Smooth muscle cell (in vitro differentiated cells): ENCODE measurements at regions not wholly inside any gene's neighbourhood (a gene's known extent, or its start where the extent isn't known, plus 50 kb on each side); places are given as distances from the start of the nearest gene placed in this dataset.

Experiments
- DNase-seq: peaks from one replicate; lab custom pipeline; 2025; ENCODE audit not compliant: unreplicated experiment; lab: John Stamatoyannopoulos, UW
- H2AFZ ChIP-seq: fragments of 200-600 bp; sonication (generic); 2 replicates; pipeline ENCODE4 v1.6.0; 2016; ENCODE audit warnings: antibody characterized with exemption, low read depth, mild to moderate bottlenecking
- H3F3A ChIP-seq: fragments of 200-600 bp; sonication (generic); 2 replicates; pipeline ENCODE4 v1.6.0; 2017; ENCODE audit warnings: antibody characterized with exemption, low read depth
- H3K27ac ChIP-seq: fragments of 200-600 bp; sonication (generic); 2 replicates; pipeline ENCODE4 v1.5.1; 2016; ENCODE audit warnings: low read depth, mild to moderate bottlenecking
- H3K27me3 ChIP-seq: fragments of 200-600 bp; sonication (generic); 2 replicates; pipeline ENCODE4 v1.6.1; 2016; ENCODE audit warnings: low read depth, mild to moderate bottlenecking
- H3K36me3 ChIP-seq: fragments of 200-600 bp; sonication (generic); 2 replicates; pipeline ENCODE4 v1.5.1; 2016; ENCODE audit warnings: low read depth
- H3K4me1 ChIP-seq: fragments of 200-600 bp; sonication (generic); 2 replicates; pipeline ENCODE4 v1.5.1; 2016; ENCODE audit warnings: low read depth
- H3K4me2 ChIP-seq: fragments of 200-600 bp; sonication (generic); 2 replicates; pipeline ENCODE4 v1.6.0; 2016; ENCODE audit warnings: mild to moderate bottlenecking
- H3K4me3 ChIP-seq: fragments of 200-600 bp; sonication (generic); 2 replicates; pipeline ENCODE4 v1.5.1; 2016; ENCODE audit warnings: mild to moderate bottlenecking
- H3K79me2 ChIP-seq: fragments of 200-600 bp; sonication (generic); 2 replicates; pipeline ENCODE4 v1.6.0; 2016; ENCODE audit warnings: low read depth, mild to moderate bottlenecking
- H3K9ac ChIP-seq: fragments of 200-600 bp; sonication (generic); 2 replicates; pipeline ENCODE4 v1.6.0; 2016; ENCODE audit warnings: low read depth
- H3K9me3 ChIP-seq: fragments of 200-600 bp; sonication (generic); replicated peaks from 2 replicates; pipeline ENCODE4 v1.5.1; 2016; ENCODE audit warnings: low read depth
- H4K20me1 ChIP-seq: fragments of 200-600 bp; sonication (generic); 2 replicates; pipeline ENCODE4 v1.6.0; 2016; ENCODE audit warnings: low read depth
- WGBS: methylation state at CpG from one replicate; pipeline ENCODE4 v1.1.7; 2016; ENCODE audit warnings: low lambda C conversion rate; 5-methylcytosine and 5-hydroxymethylcytosine counted together
- TF ChIP-seq, protein P1 (sequence below): fragments of 200-600 bp; sonication (generic); IDR thresholded peaks from 2 replicates; pipeline ENCODE4 v1.5.1; 2017; ENCODE audit warnings: borderline replicate concordance, mild to moderate bottlenecking, antibody characterized with exemption; ENCODE audit not compliant: insufficient read depth, poor library complexity, severe bottlenecking

DNA sequence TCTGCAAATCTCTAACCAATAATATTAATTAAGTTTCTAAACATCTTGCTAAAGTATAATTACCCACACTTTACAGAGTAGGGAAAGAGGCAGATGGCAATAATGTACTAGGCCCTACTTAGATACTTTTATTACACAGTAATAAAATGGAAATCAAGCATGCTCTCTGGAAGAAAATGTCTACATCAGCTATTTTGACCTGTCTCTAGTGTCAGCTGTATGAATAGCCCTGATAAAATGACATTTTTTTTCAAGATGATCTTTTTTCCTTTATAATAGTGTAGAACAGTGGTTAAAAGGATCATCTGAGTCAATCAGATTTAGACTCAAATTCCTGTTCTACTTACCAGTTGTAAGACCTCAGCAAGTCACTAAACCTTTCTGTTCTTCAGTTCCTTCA lies 397.3 kb downstream of the GRB14 start:
- Histone ChIP-seq H3F3A (no peaks in the 10 kb centered on the region), H3K36me3 (no peaks in the 10 kb centered on the region), H3K4me2 (no peak overlapping the region), H3K27me3 (peaks cover 16% of the 10 kb centered on the region), H4K20me1 (no peaks in the 10 kb centered on the region), H3K27ac (no peak overlapping the region), H3K4me1 (no peaks in the 10 kb centered on the region), H2AFZ (no peak overlapping the region), H3K9ac (no peak overlapping the region), H3K79me2 (no peaks in the 10 kb centered on the region), H3K9me3 (no peaks in the 10 kb centered on the region), H3K4me3 (no peak overlapping the region)
- DNase-seq = no peak
- TF ChIP-seq, protein P1, sequence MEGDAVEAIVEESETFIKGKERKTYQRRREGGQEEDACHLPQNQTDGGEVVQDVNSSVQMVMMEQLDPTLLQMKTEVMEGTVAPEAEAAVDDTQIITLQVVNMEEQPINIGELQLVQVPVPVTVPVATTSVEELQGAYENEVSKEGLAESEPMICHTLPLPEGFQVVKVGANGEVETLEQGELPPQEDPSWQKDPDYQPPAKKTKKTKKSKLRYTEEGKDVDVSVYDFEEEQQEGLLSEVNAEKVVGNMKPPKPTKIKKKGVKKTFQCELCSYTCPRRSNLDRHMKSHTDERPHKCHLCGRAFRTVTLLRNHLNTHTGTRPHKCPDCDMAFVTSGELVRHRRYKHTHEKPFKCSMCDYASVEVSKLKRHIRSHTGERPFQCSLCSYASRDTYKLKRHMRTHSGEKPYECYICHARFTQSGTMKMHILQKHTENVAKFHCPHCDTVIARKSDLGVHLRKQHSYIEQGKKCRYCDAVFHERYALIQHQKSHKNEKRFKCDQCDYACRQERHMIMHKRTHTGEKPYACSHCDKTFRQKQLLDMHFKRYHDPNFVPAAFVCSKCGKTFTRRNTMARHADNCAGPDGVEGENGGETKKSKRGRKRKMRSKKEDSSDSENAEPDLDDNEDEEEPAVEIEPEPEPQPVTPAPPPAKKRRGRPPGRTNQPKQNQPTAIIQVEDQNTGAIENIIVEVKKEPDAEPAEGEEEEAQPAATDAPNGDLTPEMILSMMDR = no peak

DNA sequence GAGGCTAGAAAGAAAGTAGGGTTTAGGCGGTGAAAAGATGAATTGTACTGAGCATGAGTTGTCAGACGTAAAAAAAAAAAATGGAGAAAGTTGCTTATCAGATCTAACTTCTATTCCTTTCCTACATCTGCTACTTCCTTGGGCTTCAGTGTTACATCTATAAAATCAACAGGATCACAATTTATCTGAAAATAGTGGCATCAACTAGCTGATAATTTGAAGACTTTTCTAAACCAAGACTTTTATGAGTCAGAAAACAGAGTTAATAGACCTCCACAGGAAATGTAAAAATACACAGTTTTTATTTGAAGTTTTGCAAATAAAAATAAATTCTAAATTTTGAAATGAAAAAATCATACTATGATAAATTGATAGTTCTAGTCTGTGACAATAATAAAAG lies 399.8 kb downstream of the GRB14 start:
- Histone ChIP-seq H3K36me3 (no peaks in the 10 kb centered on the region), H3K27me3 (peaks cover 32% of the 10 kb centered on the region), H4K20me1 (no peaks in the 10 kb centered on the region), H2AFZ (no peak overlapping the region), H3F3A (no peaks in the 10 kb centered on the region), H3K4me2 (no peak overlapping the region), H3K9ac (no peak overlapping the region), H3K4me3 (no peak overlapping the region), H3K79me2 (no peaks in the 10 kb centered on the region), H3K9me3 (no peaks in the 10 kb centered on the region), H3K4me1 (no peaks in the 10 kb centered on the region), H3K27ac (no peak overlapping the region)
- TF ChIP-seq, protein P1 = no peak
- WGBS = 56% methylated on average over 2 of the region's 2 CpGs
- DNase-seq = no peak

DNA sequence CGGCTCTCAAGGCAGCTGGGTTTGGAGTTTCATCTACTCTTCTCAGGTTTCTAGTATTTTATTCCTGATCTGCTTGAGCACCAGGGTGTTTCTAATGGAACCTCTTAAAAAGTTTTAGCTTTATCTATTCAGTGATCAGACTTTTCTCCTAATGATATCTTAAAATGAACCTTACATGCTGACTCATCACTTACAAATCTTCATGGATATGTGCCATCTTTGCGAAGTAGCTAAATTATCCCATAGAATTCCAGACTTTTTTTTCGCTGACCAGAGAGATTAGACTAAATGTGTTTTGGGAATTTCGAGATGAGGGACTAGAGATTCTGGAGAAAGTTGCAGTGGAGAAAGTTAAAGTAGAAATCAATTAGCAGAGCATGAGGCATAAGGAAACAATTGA lies 401.0 kb downstream of the GRB14 start:
- Histone ChIP-seq H3K9ac (no peak overlapping the region), H2AFZ (no peak overlapping the region), H3F3A (no peaks in the 10 kb centered on the region), H3K4me3 (no peak overlapping the region), H3K27me3 (peaks cover 32% of the 10 kb centered on the region), H3K27ac (no peak overlapping the region), H4K20me1 (no peaks in the 10 kb centered on the region), H3K79me2 (no peaks in the 10 kb centered on the region), H3K4me1 (no peaks in the 10 kb centered on the region), H3K36me3 (no peaks in the 10 kb centered on the region), H3K4me2 (no peak overlapping the region), H3K9me3 (no peaks in the 10 kb centered on the region)
- DNase-seq = no peak
- WGBS = 81% methylated on average over 4 of the region's 4 CpGs
- TF ChIP-seq, protein P1 = no peak

GRCh38 chr2:164213916-164214315 lies 407.4 kb downstream of the GRB14 start:
- Histone ChIP-seq H3K27ac (no peak overlapping the region), H3K4me1 (no peaks in the 10 kb centered on the region), H3K79me2 (no peaks in the 10 kb centered on the region), H3F3A (no peaks in the 10 kb centered on the region), H3K9me3 (no peaks in the 10 kb centered on the region), H3K4me3 (no peak overlapping the region), H3K36me3 (no peaks in the 10 kb centered on the region), H3K9ac (no peak overlapping the region), H3K27me3 (peaks cover 16% of the 10 kb centered on the region), H4K20me1 (no peaks in the 10 kb centered on the region), H3K4me2 (no peak overlapping the region), H2AFZ (no peak overlapping the region)
- WGBS = 75% methylated on average over 1 of the region's 1 CpG
- DNase-seq = no peak
- TF ChIP-seq, protein P1 = no peak
